Esophagus muscularis mucosa (tissue), 4 donors: ENCODE measurements at regions not wholly inside any gene's neighbourhood (a gene's known extent, or its start where the extent isn't known, plus 50 kb on each side); places are given as distances from the start of the nearest gene placed in this dataset.

Experiments
- DNase-seq: peaks from one replicate; pipeline ENCODE4 v3.0.0-alpha.2; 2017; ENCODE audit errors: extremely low spot score
- H3K27ac ChIP-seq, 4 donors: fragments of 200-600 bp; sonication (generic); replicated peaks in 1 of 4; 1 replicate in 3 of 4; 2 replicates in 1 of 4; pipeline ENCODE4 v1.5.1; 2016 to 2019; ENCODE audit warnings: mild to moderate bottlenecking in 1 of 4
- H3K27me3 ChIP-seq, 4 donors: fragments of 200-600 bp; sonication (generic); one replicate each; pipeline versions ENCODE4 v1.5.1 to v1.6.0; 2016 to 2019
- H3K36me3 ChIP-seq, 4 donors: fragments of 200-600 bp; sonication (generic); one replicate each; pipeline ENCODE4 v1.5.1; 2016 to 2019
- H3K4me1 ChIP-seq, 4 donors: fragments of 200-600 bp; sonication (generic); one replicate each; pipeline ENCODE4 v1.5.1; 2016 to 2019
- H3K4me3 ChIP-seq, 4 donors: fragments of 200-600 bp; sonication (generic); 1 replicate in 2 of 4; 2 replicates in 2 of 4; pipeline ENCODE4 v1.5.1; 2016 to 2019; ENCODE audit warnings: mild to moderate bottlenecking in 4 of 4, moderate library complexity in 1 of 4
- H3K9me3 ChIP-seq, 4 donors: fragments of 200-600 bp; sonication (generic); 1 replicate in 3 of 4; 2 replicates in 1 of 4; pipeline ENCODE4 v1.5.1; 2016 to 2019
- CTCF ChIP-seq, 3 experiments: fragments of 200-600 bp in 2 of 3; fragments of 450-650 bp in 1 of 3; sonication (generic) in 2 of 3; IDR thresholded peaks; one replicate each; pipeline ENCODE4 v1.5.1; 2017 to 2019; ENCODE audit warnings: antibody characterized with exemption in 3 of 3, mild to moderate bottlenecking in 2 of 3, moderate library complexity in 1 of 3
- EP300 ChIP-seq: sonication (generic); formaldehyde crosslinking; IDR thresholded peaks from one replicate; pipeline ENCODE4 v1.6.1; 2017; ENCODE audit warnings: antibody characterized with exemption
- POLR2A ChIP-seq: fragments of 450-650 bp; IDR thresholded peaks from one replicate; pipeline ENCODE4 v1.6.1; 2017; ENCODE audit warnings: antibody characterized with exemption, moderate library complexity, mild to moderate bottlenecking, low read depth
- POLR2AphosphoS5 ChIP-seq, 2 donors: sonication (generic); formaldehyde crosslinking; IDR thresholded peaks; one replicate each; pipeline ENCODE4 v1.6.1; 2017; ENCODE audit warnings: antibody characterized with exemption in 2 of 2
- WGBS: methylation state at CpG from one replicate; pipeline ENCODE4 v1.1.5; 2018; 5-methylcytosine and 5-hydroxymethylcytosine counted together
- intact Hi-C: fragments of 100-400 bp; cut with DNase I; formaldehyde crosslinking; loops from one replicate; pipeline ENCODE4 v1.15.1; 2023

GRCh38 chr6:97812940-97813339 is 529.9 kb upstream of the MMS22L start:
- Histone ChIP-seq H3K9me3 (no peaks in the 10 kb centered on the region), H3K4me3 (no peak overlapping the region), H3K27ac (no peak overlapping the region), H3K4me1 (no peaks in the 10 kb centered on the region), H3K27me3 (no peaks in the 10 kb centered on the region), H3K36me3 (no peaks in the 10 kb centered on the region)
- DNase-seq, result no peak
- TF ChIP-seq POLR2AphosphoS5 (IDR thresholded peaks at IDR 0.05), result no peak
- intact Hi-C loops, result no loop called here

DNA sequence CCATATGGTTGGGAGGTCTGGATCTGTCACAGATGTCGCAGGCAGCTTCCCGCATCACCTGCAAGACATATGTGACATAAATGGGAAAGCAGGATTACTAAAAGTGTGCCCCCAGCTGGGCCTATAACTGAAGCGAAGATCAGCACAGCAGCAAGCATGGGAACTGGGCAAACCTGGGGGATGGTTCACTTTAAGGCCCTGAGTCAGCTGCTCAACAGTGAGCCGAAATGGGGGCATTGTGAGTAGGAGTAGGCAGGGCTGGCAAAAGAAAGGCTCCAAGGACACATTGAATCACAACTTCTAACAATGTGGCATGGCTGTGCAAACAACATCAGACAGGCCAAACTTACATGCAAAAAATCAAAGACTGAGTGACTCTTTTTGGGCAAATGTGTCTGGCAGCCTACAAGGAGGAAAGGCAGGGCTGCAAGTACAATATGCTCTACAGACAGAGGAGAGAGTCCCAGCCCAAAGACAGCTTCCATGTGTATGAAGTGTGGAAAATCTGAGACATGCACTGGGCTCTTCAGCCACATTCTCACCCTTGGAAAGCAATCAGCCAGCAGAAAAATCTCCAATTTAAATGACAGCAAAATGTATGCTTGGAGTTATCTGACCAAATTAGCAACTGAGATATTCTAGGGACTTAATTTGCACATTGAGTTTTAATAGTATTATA is 531.0 kb upstream of the MMS22L start:
- Histone ChIP-seq H3K36me3 (no peaks in the 10 kb centered on the region), H3K4me1 (no peaks in the 10 kb centered on the region), H3K27ac (no peak overlapping the region), H3K4me3 (no peak overlapping the region), H3K9me3 (no peaks in the 10 kb centered on the region), H3K27me3 (no peaks in the 10 kb centered on the region)
- TF ChIP-seq EP300 (no peak), POLR2AphosphoS5 (IDR thresholded peaks at IDR 0.05) (no peak)
- no peak for DNase-seq
- WGBS, result 90% methylated on average over 4 of the region's 4 CpGs
- intact Hi-C loops, result no loop called here

- intact Hi-C loops, result no loop called here
- no peaks in the 10 kb centered on the region for H3K4me1 ChIP-seq
- WGBS, result 61% methylated on average over 2 of the region's 2 CpGs
These were observed 532.3 kb upstream of the MMS22L start for GRCh38 chr6:97815301-97815812.

DNA sequence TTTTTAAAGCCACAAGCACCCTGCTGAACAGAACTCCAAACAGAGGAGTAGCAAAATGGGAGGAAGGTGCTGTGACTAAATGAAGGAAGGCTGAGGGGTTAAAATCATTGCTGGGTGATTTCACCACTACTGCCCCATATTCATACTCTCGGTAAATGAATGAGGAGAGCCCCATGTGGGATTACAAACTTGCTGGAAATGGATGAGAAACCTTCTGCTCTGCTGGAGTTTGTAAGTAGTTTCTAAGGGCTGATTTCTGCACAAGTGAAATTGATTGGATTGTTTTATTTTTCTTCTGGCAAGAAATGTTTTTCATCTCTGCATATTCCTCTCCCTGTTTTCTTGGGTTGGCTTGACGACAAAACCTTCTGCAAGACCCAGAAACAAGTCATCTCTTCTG is 533.5 kb upstream of the MMS22L start:
- no peaks in the 10 kb centered on the region for H3K9me3 ChIP-seq
- H3K36me3 ChIP-seq, result no peaks in the 10 kb centered on the region
- TF ChIP-seq POLR2A (no peak), EP300 (no peak)
- H3K4me1 ChIP-seq, result no peaks in the 10 kb centered on the region
- H3K4me3 ChIP-seq, result no peak overlapping the region
- H3K27ac ChIP-seq, result no peak overlapping the region
- DNase-seq, result no peak
- intact Hi-C loops, result no loop called here
- 61% methylated on average over 2 of the region's 2 CpGs for WGBS
- no peaks in the 10 kb centered on the region for H3K27me3 ChIP-seq

More at GRCh38 chr6:97815301-97815812, 532.3 kb upstream of the MMS22L start:
- Histone ChIP-seq H3K36me3 (no peaks in the 10 kb centered on the region), H3K4me3 (no peak overlapping the region), H3K9me3 (no peaks in the 10 kb centered on the region), H3K27me3 (no peaks in the 10 kb centered on the region), H3K27ac (no peak overlapping the region)
- DNase-seq, result no peak
- no peak for TF ChIP-seq EP300
- TF ChIP-seq POLR2AphosphoS5 (IDR thresholded peaks at IDR 0.05), result no peak
- TF ChIP-seq POLR2A, result no peak
- TF ChIP-seq CTCF (IDR thresholded peaks at IDR 0.05), result no peak

GRCh38 chr6:97819710-97820109 is 536.7 kb upstream of the MMS22L start:
- Histone ChIP-seq H3K27ac (no peak overlapping the region), H3K4me1 (no peaks in the 10 kb centered on the region), H3K4me3 (no peak overlapping the region), H3K27me3 (no peaks in the 10 kb centered on the region), H3K9me3 (no peaks in the 10 kb centered on the region), H3K36me3 (no peaks in the 10 kb centered on the region)
- intact Hi-C loops, result no loop called here
- WGBS, result 56% methylated on average over 3 of the region's 3 CpGs
- TF ChIP-seq CTCF (IDR thresholded peaks at IDR 0.05) (no peak), POLR2A (no peak), POLR2AphosphoS5 (IDR thresholded peaks at IDR 0.05) (no peak), EP300 (no peak)
- DNase-seq, result no peak

- H3K27me3 ChIP-seq, result no peaks in the 10 kb centered on the region
- no peak overlapping the region for H3K4me3 ChIP-seq
- DNase-seq, result no peak
- no peaks in the 10 kb centered on the region for H3K9me3 ChIP-seq
- H3K27ac ChIP-seq, result no peak overlapping the region
- no peak for TF ChIP-seq POLR2A
- TF ChIP-seq POLR2AphosphoS5 (IDR thresholded peaks at IDR 0.05), result no peak
- no peak for TF ChIP-seq CTCF (IDR thresholded peaks at IDR 0.05)
- TF ChIP-seq EP300, result no peak
- H3K4me1 ChIP-seq, result no peaks in the 10 kb centered on the region
- no peaks in the 10 kb centered on the region for H3K36me3 ChIP-seq
- intact Hi-C loops, result no loop called here
- 78% methylated on average over 5 of the region's 5 CpGs for WGBS
These were observed 537.4 kb upstream of the MMS22L start for GRCh38 chr6:97820400-97820799.
